HUES64 (cell line): ENCODE measurements at regions not wholly inside any gene's neighbourhood (a gene's known extent, or its start where the extent isn't known, plus 50 kb on each side); places are given as distances from the start of the nearest gene placed in this dataset.

Experiments used
- H3K27ac ChIP-seq: 2 replicates; pipeline ENCODE4 v1.7.0; 2013; ENCODE audit warnings: low read depth, low read length, inconsistent platforms
- H3K27me3 ChIP-seq: 2 replicates; pipeline ENCODE4 v1.6.1; 2013; ENCODE audit warnings: mild to moderate bottlenecking, low read length; ENCODE audit not compliant: insufficient read depth
- H3K36me3 ChIP-seq: 2 replicates; pipeline ENCODE4 v1.6.1; 2013; ENCODE audit warnings: mild to moderate bottlenecking, low read length; ENCODE audit not compliant: insufficient read depth
- H3K4me1 ChIP-seq: 2 replicates; pipeline ENCODE4 v1.6.1; 2013; ENCODE audit warnings: mild to moderate bottlenecking, low read length, moderate library complexity; ENCODE audit not compliant: insufficient read depth
- H3K4me3 ChIP-seq: 2 replicates; pipeline ENCODE4 v1.5.1; 2013; ENCODE audit warnings: mild to moderate bottlenecking, low read length, moderate library complexity
- H3K9ac ChIP-seq: 2 replicates; pipeline ENCODE4 v1.6.1; 2013; ENCODE audit warnings: mild to moderate bottlenecking, low read depth, low read length
- H3K9me3 ChIP-seq: 2 replicates; pipeline ENCODE4 v1.6.1; 2013; ENCODE audit warnings: low read depth, low read length; ENCODE audit not compliant: insufficient read depth
- WGBS: fragments of 150-250, 120-280 bp; methylation state at CpG from one replicate; pipeline ENCODE4 v1.1.7; 2013; ENCODE audit warnings: missing lambda C conversion rate; 5-methylcytosine and 5-hydroxymethylcytosine counted together

DNA sequence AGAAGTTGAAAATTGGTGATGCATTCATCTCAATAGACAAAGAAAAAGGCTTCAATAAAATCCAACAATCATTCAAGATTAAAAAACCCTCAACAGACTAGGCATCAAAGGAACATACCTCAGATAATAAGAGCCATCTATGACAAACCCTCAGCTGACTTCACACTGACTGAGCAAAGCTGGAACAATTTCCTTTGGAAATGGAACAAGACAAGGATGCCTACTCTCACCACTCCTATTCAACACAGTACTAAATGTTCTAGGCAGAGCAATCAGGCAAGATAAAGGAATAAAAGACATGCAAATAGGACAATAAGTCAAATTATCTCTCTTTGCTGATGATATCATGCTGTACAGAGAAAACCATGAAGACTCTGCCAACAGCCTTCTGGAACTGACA lies 1188.1 kb downstream of the DTWD2 start:
- no peaks in the 10 kb centered on the region for H3K9me3 ChIP-seq
- no peak overlapping the region for H3K27ac ChIP-seq
- H3K27me3 ChIP-seq = peaks cover 4% of the 10 kb centered on the region; the same call in 1 of the 2 replicates
- no peaks in the 10 kb centered on the region for H3K36me3 ChIP-seq
- H3K9ac ChIP-seq = no peak overlapping the region
- H3K4me3 ChIP-seq = no peak overlapping the region
- H3K4me1 ChIP-seq = peaks cover 7% of the 10 kb centered on the region

- no peak overlapping the region for H3K4me3 ChIP-seq
- H3K27me3 ChIP-seq = no peaks in the 10 kb centered on the region
- 86% methylated on average over 1 of the region's 3 CpGs for WGBS
- H3K4me1 ChIP-seq = no peaks in the 10 kb centered on the region; the same call in 1 of the 2 replicates
- no peaks in the 10 kb centered on the region for H3K9me3 ChIP-seq
- H3K27ac ChIP-seq = no peak overlapping the region
- H3K36me3 ChIP-seq = no peaks in the 10 kb centered on the region
- H3K9ac ChIP-seq = no peak overlapping the region
Measured at GRCh38 chr5:117794847-117795246, 1193.5 kb downstream of the DTWD2 start.

DNA sequence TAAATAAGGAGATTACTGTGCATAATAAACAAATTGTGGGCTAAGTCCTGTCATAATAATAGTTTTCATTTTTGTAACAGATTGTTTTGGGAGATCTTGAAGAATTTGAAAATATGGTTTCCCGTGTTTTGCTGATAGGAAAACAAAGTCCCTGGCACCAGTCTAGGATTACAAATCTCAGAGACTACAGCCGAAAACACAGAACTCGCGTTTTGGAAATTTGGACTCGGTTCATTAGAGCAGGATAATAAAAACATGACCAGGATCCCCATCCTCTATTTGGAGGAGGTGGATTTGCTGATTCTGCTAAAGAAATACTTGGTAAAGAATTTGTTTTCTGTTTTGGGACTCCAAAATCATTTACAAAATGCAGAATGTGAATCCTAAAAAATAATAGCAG lies 1194.4 kb downstream of the DTWD2 start:
- H3K27ac ChIP-seq = no peak overlapping the region
- 97% methylated on average over 5 of the region's 5 CpGs for WGBS
- H3K9ac ChIP-seq = no peak overlapping the region
- H3K36me3 ChIP-seq = no peaks in the 10 kb centered on the region
- H3K9me3 ChIP-seq = no peaks in the 10 kb centered on the region
- no peaks in the 10 kb centered on the region for H3K27me3 ChIP-seq
- H3K4me1 ChIP-seq = no peaks in the 10 kb centered on the region
- no peak overlapping the region for H3K4me3 ChIP-seq

DNA sequence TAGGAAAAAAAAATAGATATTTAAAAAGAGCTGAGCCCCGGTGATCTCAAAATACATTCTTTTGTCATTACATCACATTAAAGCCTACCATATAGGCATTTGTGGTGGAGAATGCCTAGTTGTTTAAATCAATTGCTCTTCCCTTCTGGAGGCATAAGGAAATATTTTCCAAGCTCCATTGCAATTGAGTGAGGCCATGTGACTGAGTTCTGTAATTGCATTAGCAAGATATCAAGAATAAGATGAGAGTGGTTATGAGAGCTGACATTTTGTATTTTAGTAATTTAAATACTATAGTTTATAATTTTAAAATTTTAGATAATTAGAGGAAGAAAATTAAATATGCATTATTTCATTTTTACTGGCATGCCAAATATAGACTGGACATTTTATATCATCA lies 1195.9 kb downstream of the DTWD2 start:
- Histone ChIP-seq H3K27me3 (no peaks in the 10 kb centered on the region), H3K36me3 (no peaks in the 10 kb centered on the region), H3K4me3 (no peak overlapping the region), H3K9me3 (no peaks in the 10 kb centered on the region), H3K9ac (no peak overlapping the region), H3K4me1 (no peaks in the 10 kb centered on the region), H3K27ac (no peak overlapping the region)
- WGBS = no CpG with 5 or more reads among the region's 1 CpG

DNA sequence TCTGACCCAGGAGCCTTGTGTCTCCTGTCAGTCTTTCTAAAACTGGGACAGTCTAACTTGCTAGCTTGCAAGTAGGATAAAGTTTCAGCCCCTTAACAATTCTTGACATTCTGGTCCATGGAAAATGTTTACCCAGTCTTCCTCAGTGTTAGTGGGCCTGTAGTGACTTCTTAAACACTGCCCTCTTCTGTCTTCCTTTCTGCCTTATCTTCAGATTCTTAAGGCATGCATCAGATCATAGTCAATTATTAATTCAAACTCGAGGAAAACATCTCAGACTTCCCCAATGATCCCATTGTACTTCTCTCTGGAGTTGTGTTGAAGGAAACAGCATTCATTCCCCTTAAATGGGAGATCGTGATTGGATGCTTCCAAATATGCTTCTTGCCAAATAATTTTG lies 1199.8 kb downstream of the DTWD2 start:
- WGBS = 86% methylated on average over 1 of the region's 2 CpGs
- H3K36me3 ChIP-seq = no peaks in the 10 kb centered on the region

GRCh38 chr5:117779171-117779570 lies 1204.5 kb upstream of the SEMA6A start:
- Histone ChIP-seq H3K27ac (no peak overlapping the region), H3K4me3 (no peak overlapping the region), H3K27me3 (no peaks in the 10 kb centered on the region), H3K36me3 (no peaks in the 10 kb centered on the region), H3K9ac (no peak overlapping the region), H3K9me3 (no peaks in the 10 kb centered on the region), H3K4me1 (no peaks in the 10 kb centered on the region)
- 98% methylated on average over 3 of the region's 4 CpGs for WGBS

More for the DNA sequence above, 1199.8 kb downstream of the DTWD2 start:
- Histone ChIP-seq H3K27me3 (no peaks in the 10 kb centered on the region), H3K9me3 (no peaks in the 10 kb centered on the region), H3K4me1 (no peaks in the 10 kb centered on the region), H3K9ac (no peak overlapping the region), H3K4me3 (no peak overlapping the region), H3K27ac (no peak overlapping the region)

- Histone ChIP-seq H3K27ac (no peak overlapping the region), H3K27me3 (no peaks in the 10 kb centered on the region), H3K36me3 (no peaks in the 10 kb centered on the region), H3K4me3 (no peak overlapping the region), H3K4me1 (no peaks in the 10 kb centered on the region), H3K9ac (no peak overlapping the region), H3K9me3 (no peaks in the 10 kb centered on the region)
- WGBS = 100% methylated on average over 3 of the region's 3 CpGs
Measured at GRCh38 chr5:117776977-117777376, 1202.4 kb upstream of the SEMA6A start.

DNA sequence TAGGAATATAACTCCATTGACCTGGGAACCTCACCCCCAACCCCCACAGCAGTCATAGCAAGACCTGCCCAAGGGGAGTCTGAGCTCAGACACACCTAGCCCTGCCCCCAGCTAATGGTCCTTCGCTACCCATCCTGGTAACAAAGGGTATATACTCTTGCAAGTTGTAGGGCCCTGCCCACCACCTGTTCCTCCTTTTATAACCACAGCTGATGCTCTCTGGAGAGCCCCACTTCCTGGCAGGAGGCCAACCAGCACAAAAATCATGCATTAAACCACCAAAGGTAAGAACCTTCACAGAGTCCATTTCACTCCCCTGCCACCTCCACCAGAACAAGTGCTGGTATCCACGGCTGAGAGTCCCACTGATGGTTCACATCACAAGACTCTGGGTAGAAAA lies 1195.3 kb upstream of the SEMA6A start:
- H3K36me3 ChIP-seq = no peaks in the 10 kb centered on the region
- H3K9ac ChIP-seq = no peak overlapping the region
- no peak overlapping the region for H3K27ac ChIP-seq
- WGBS = 98% methylated on average over 2 of the region's 2 CpGs
- no peaks in the 10 kb centered on the region for H3K4me1 ChIP-seq
- no peaks in the 10 kb centered on the region for H3K27me3 ChIP-seq
- H3K9me3 ChIP-seq = no peaks in the 10 kb centered on the region
- no peak overlapping the region for H3K4me3 ChIP-seq

DNA sequence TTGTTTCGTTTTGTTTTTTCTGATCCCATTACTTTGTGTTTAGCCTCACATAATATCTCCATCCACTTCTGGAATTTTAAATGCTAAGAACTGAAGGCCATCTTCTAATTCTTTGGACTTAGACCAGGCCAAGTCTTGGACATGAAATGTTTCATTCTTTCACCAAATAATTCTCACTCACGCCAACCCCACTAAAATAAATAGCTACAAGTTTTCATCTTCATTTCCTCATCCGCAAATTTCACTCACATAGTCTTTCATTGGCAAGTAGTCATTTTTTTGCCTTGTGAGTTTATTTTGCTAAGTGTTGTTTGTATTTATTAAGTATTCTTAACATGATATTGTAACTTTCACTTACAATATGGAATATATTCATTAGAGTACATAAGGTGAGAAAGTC lies 1188.6 kb upstream of the SEMA6A start:
- H3K27me3 ChIP-seq = no peaks in the 10 kb centered on the region
- H3K4me1 ChIP-seq = no peaks in the 10 kb centered on the region; the same call in 1 of the 2 replicates
- H3K9me3 ChIP-seq = no peaks in the 10 kb centered on the region
- H3K4me3 ChIP-seq = no peak overlapping the region
- H3K36me3 ChIP-seq = no peaks in the 10 kb centered on the region
- H3K27ac ChIP-seq = no peak overlapping the region
- 97% methylated on average over 3 of the region's 3 CpGs for WGBS
- no peak overlapping the region for H3K9ac ChIP-seq

DNA sequence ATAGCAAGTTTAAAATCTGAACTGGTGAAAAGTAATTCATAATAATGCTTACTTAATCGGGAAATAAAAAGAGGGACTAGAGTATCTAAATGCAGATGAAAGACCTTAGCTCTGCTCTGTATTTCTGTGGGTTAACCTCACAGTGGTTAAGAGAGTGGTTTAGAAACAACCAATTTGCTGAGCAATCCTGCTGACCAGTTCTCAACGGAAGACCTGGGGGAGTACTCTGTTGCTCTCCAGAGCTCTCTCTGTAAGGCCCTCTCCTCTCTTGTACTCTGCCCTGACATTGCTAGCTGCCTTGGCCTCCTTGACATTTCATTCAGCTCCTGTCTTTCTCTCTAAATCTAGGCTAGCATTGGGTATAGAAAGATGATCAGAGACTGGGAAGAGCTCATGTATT lies 1186.6 kb upstream of the SEMA6A start:
- H3K9me3 ChIP-seq = no peaks in the 10 kb centered on the region
- no peak overlapping the region for H3K27ac ChIP-seq
- H3K4me1 ChIP-seq = no peaks in the 10 kb centered on the region; the same call in 1 of the 2 replicates
- 78% methylated on average over 2 of the region's 2 CpGs for WGBS
- no peak overlapping the region for H3K4me3 ChIP-seq
- H3K27me3 ChIP-seq = no peaks in the 10 kb centered on the region
- H3K36me3 ChIP-seq = no peaks in the 10 kb centered on the region
- no peak overlapping the region for H3K9ac ChIP-seq

DNA sequence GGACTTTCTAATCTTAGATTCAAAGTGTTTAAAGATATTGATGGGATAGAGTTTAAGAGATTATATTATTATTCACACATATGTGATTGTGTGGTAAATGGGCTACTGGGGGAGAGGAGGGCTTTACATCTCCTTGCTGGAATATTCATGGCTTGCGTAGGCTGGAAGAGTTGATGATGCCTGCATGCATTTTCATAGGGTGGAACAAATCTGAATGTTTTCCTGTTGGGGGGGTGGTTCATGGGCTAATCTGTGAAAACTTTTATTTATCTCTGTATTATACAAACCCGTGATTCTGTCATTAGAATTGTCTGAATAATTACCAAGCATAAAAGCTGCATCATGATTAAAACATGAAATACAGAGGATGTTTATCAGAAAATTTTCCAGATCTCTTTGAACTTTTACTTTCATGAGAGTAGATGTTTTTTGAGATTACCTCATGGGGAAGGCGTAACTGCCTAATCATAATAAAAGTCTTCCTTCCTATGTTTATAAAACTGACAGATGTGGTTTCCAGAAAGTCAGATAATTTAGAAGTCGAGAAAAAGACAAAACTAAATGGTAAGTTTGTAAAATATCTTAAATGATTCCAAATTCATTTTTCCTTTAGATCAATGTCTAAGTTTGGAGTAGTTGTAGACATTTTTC lies 1185.4 kb upstream of the SEMA6A start:
- Histone ChIP-seq H3K4me1 (no peaks in the 10 kb centered on the region; the same call in 1 of the 2 replicates), H3K27me3 (no peaks in the 10 kb centered on the region), H3K4me3 (no peak overlapping the region), H3K9me3 (no peaks in the 10 kb centered on the region), H3K9ac (no peak overlapping the region), H3K27ac (no peak overlapping the region), H3K36me3 (no peaks in the 10 kb centered on the region)
- WGBS = 97% methylated on average over 1 of the region's 4 CpGs

DNA sequence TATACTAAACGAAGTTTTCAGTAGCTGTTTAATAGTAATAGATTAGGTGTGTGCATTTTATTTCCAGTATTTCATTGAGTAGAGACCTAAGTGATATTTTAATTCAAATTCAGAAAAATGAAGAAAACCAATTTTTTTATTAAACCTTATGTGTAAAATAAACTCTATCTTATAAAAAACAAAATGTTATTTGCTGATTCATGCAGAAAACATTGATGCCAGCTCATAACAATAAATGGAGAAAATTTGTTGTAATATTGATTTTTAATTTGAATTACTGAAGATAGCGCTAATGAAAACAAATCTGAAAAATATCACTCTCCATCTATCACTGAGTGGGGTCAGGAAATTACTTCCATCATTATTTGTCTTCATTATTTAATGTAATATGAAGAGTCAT lies 1177.8 kb upstream of the SEMA6A start:
- no peak overlapping the region for H3K9ac ChIP-seq
- no peaks in the 10 kb centered on the region for H3K27me3 ChIP-seq
- H3K27ac ChIP-seq = no peak overlapping the region
- H3K36me3 ChIP-seq = no peaks in the 10 kb centered on the region
- H3K4me1 ChIP-seq = peaks cover 11% of the 10 kb centered on the region; the same call in 1 of the 2 replicates
- 100% methylated on average over 1 of the region's 2 CpGs for WGBS
- no peaks in the 10 kb centered on the region for H3K9me3 ChIP-seq
- no peak overlapping the region for H3K4me3 ChIP-seq
